Rectal smooth muscle tissue (tissue), 1 donor: ENCODE measurements at regions not wholly inside any gene's neighbourhood (a gene's known extent, or its start where the extent isn't known, plus 50 kb on each side); places are given as distances from the start of the nearest gene placed in this dataset.

ENCODE experiments used
- H3K27ac ChIP-seq: one replicate; pipeline ENCODE4 v1.7.0; 2013; ENCODE audit warnings: low read depth, low read length, inconsistent platforms
- H3K27me3 ChIP-seq: one replicate; pipeline ENCODE4 v1.7.0; 2013; ENCODE audit warnings: low read length; ENCODE audit not compliant: control insufficient read depth, insufficient read depth
- H3K36me3 ChIP-seq: one replicate; pipeline ENCODE4 v1.7.0; 2013; ENCODE audit warnings: low read length; ENCODE audit not compliant: control insufficient read depth, insufficient read depth
- H3K4me1 ChIP-seq: one replicate; pipeline ENCODE4 v1.7.0; 2013; ENCODE audit warnings: low read length; ENCODE audit not compliant: control insufficient read depth, insufficient read depth
- H3K4me3 ChIP-seq: one replicate; pipeline ENCODE4 v1.7.0; 2013; ENCODE audit warnings: low read length
- H3K9ac ChIP-seq: one replicate; pipeline ENCODE4 v1.7.0; 2013; ENCODE audit warnings: low read length

DNA sequence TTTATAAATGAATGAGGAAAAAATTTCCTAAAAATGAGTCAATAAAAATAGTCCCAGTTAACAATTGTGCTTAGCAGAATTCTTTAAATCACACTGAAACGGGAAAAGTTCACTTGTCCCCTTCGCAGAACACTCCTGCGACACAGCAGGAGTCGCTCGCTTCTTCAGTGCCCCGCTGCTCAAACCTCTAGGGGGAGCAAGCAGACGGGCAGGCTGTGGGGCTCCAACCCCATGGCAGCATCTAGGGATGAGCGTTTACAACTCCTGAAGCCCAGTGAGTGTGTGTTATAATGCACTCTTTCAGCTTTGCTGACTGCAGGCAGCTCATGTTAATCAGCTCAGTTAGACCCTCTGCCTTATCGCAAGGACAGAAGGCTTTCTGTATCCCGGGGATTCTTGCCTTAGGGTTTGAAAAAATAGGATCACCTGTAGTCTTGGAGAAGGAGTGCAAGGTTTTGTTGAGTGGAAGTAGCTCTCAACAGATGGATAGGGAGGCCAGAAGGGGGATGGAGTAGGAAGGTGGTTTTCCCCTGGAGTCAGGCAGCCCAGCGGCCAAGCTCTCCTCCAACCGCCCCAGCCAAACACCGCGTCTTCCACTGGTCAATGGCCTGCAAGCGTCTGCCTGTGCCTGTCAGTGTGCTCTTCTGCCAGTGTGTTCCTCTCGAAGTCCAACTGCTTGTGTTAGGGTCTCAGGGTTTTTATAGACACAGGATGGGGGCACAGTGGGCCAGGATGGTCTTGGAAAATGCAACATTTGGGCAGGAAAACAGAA, 1977.7 kb upstream of the LRRTM1 start:
- Histone ChIP-seq H3K27me3 (no peaks in the 10 kb centered on the region), H3K27ac (no peak overlapping the region), H3K4me3 (no peak overlapping the region), H3K9ac (no peak overlapping the region), H3K4me1 (no peaks in the 10 kb centered on the region), H3K36me3 (no peaks in the 10 kb centered on the region)

DNA sequence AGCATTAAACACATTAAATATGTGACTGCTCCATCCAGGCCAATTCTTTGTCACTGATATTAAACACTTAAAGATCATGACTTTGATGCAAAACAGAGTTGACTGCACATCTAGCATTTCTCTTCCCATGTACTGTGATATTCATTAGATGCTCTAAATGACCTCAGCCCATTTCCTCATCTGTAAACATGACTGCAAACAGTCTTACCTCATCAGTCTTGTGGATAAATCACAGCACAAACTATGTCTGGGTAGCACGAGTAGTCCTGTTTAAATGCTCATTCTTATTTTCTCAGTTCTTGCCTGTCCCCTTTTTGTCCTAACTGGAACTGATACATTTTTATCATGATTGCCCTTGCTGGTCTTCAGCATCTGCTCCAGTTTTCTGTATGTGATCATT, 1974.8 kb upstream of the LRRTM1 start:
- H3K27me3 ChIP-seq: no peaks in the 10 kb centered on the region
- no peaks in the 10 kb centered on the region for H3K4me1 ChIP-seq
- H3K4me3 ChIP-seq: no peak overlapping the region
- H3K27ac ChIP-seq: no peak overlapping the region
- H3K36me3 ChIP-seq: no peaks in the 10 kb centered on the region
- no peak overlapping the region for H3K9ac ChIP-seq

GRCh38 chr2:82278416-82278815, 1973.9 kb upstream of the LRRTM1 start:
- no peak overlapping the region for H3K4me3 ChIP-seq
- H3K27me3 ChIP-seq: no peaks in the 10 kb centered on the region
- no peak overlapping the region for H3K9ac ChIP-seq
- H3K36me3 ChIP-seq: no peaks in the 10 kb centered on the region
- H3K27ac ChIP-seq: no peak overlapping the region
- no peaks in the 10 kb centered on the region for H3K4me1 ChIP-seq

- Histone ChIP-seq H3K4me1 (no peaks in the 10 kb centered on the region), H3K27ac (no peak overlapping the region), H3K36me3 (no peaks in the 10 kb centered on the region), H3K4me3 (no peak overlapping the region), H3K27me3 (no peaks in the 10 kb centered on the region), H3K9ac (no peak overlapping the region)
Measured at GRCh38 chr2:82275599-82275998, 1971.0 kb upstream of the LRRTM1 start.

DNA sequence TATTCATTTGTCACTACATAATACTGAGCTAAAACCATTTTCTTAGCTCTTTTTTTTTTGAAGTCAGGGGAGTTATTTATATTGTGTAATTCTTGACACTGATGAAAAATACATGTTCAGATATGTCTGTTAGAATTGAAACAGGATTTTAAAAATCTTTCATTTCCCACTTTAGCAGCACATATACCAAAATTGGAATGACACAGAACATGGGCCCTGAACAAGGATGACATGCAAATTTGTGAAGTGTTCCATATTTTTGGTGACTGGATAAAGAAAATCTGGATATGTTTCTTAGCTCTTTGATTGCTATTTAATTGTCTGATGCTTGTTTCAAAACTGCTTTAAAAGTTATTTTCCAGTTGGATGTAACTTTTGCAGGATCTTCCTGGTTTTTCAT, 1963.9 kb upstream of the LRRTM1 start:
- Histone ChIP-seq H3K4me3 (no peak overlapping the region), H3K9ac (no peak overlapping the region), H3K4me1 (no peaks in the 10 kb centered on the region), H3K27me3 (no peaks in the 10 kb centered on the region), H3K36me3 (no peaks in the 10 kb centered on the region), H3K27ac (no peak overlapping the region)

GRCh38 chr2:82260521-82260920, 1956.0 kb upstream of the LRRTM1 start:
- no peak overlapping the region for H3K9ac ChIP-seq
- no peak overlapping the region for H3K4me3 ChIP-seq
- no peaks in the 10 kb centered on the region for H3K4me1 ChIP-seq
- no peak overlapping the region for H3K27ac ChIP-seq
- no peaks in the 10 kb centered on the region for H3K36me3 ChIP-seq
- no peaks in the 10 kb centered on the region for H3K27me3 ChIP-seq

GRCh38 chr2:82259551-82259950, 1955.0 kb upstream of the LRRTM1 start:
- H3K27me3 ChIP-seq: no peaks in the 10 kb centered on the region

GRCh38 chr2:82257796-82258555, 1953.4 kb upstream of the LRRTM1 start:
- no peaks in the 10 kb centered on the region for H3K27me3 ChIP-seq
- H3K27ac ChIP-seq: no peak overlapping the region
- H3K4me3 ChIP-seq: no peak overlapping the region
- H3K4me1 ChIP-seq: no peaks in the 10 kb centered on the region
- H3K36me3 ChIP-seq: no peaks in the 10 kb centered on the region
- H3K9ac ChIP-seq: no peak overlapping the region

More at GRCh38 chr2:82259551-82259950, 1955.0 kb upstream of the LRRTM1 start:
- no peak overlapping the region for H3K4me3 ChIP-seq
- H3K9ac ChIP-seq: no peak overlapping the region
- H3K4me1 ChIP-seq: no peaks in the 10 kb centered on the region
- H3K36me3 ChIP-seq: no peaks in the 10 kb centered on the region
- H3K27ac ChIP-seq: no peak overlapping the region

- Histone ChIP-seq H3K9ac (no peak overlapping the region), H3K27me3 (no peaks in the 10 kb centered on the region), H3K4me1 (no peaks in the 10 kb centered on the region), H3K36me3 (no peaks in the 10 kb centered on the region), H3K4me3 (no peak overlapping the region), H3K27ac (no peak overlapping the region)
Measured at GRCh38 chr2:82256983-82257632, 1952.6 kb upstream of the LRRTM1 start.

GRCh38 chr2:82256288-82256687, 1951.7 kb upstream of the LRRTM1 start:
- no peaks in the 10 kb centered on the region for H3K4me1 ChIP-seq
- H3K4me3 ChIP-seq: no peak overlapping the region
- H3K9ac ChIP-seq: no peak overlapping the region
- H3K27ac ChIP-seq: no peak overlapping the region
- no peaks in the 10 kb centered on the region for H3K27me3 ChIP-seq
- H3K36me3 ChIP-seq: no peaks in the 10 kb centered on the region

DNA sequence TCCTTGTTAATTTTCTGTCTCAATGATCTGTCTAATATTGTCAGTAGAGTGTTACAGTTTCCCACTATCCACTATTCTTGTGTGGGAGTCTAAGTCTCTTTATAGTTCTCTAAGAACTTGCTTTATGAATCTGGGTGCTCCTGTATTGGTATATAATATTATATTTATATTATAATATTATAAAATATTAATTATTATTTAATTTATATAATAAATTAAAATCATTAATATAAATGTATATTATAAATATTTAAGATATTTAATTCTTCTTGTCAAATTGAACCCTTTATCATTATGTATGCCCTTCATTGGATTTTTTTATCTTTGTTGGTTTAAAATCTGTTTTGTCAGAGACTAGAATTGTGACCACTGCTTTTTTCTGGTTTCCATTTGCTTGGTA, 1950.2 kb upstream of the LRRTM1 start:
- Histone ChIP-seq H3K4me1 (no peaks in the 10 kb centered on the region), H3K27me3 (no peaks in the 10 kb centered on the region), H3K27ac (no peak overlapping the region), H3K4me3 (no peak overlapping the region), H3K9ac (no peak overlapping the region), H3K36me3 (no peaks in the 10 kb centered on the region)

- H3K4me3 ChIP-seq: no peak overlapping the region
- no peak overlapping the region for H3K9ac ChIP-seq
Measured at GRCh38 chr2:82246220-82246775, 1941.7 kb upstream of the LRRTM1 start.

More at GRCh38 chr2:82246220-82246775, 1941.7 kb upstream of the LRRTM1 start:
- Histone ChIP-seq H3K4me1 (no peaks in the 10 kb centered on the region), H3K36me3 (no peaks in the 10 kb centered on the region), H3K27ac (no peak overlapping the region), H3K27me3 (no peaks in the 10 kb centered on the region)
